Vagina (tissue), 2 donors: ENCODE measurements at regions not wholly inside any gene's neighbourhood (a gene's known extent, or its start where the extent isn't known, plus 50 kb on each side); places are given as distances from the start of the nearest gene placed in this dataset.

Source experiments
- DNase-seq, 2 donors: peaks; one replicate each; pipeline ENCODE4 v3.0.0-alpha.2; 2017; ENCODE audit errors: extremely low spot score in 2 of 2
- H3K27ac ChIP-seq: fragments of 200-600 bp; sonication (generic); one replicate; pipeline ENCODE4 v1.5.1; 2019
- H3K27me3 ChIP-seq: fragments of 200-600 bp; sonication (generic); one replicate; pipeline ENCODE4 v1.5.1; 2019
- H3K36me3 ChIP-seq, 2 donors: fragments of 200-600 bp; sonication (generic); one replicate each; pipeline ENCODE4 v1.5.1; 2017 to 2019
- H3K4me1 ChIP-seq: fragments of 200-600 bp; sonication (generic); one replicate; pipeline ENCODE4 v1.5.1; 2019
- H3K4me3 ChIP-seq, 2 donors: fragments of 200-600 bp; sonication (generic); 1 replicate in 1 of 2; 2 replicates in 1 of 2; pipeline ENCODE4 v1.5.1; 2016 to 2019
- H3K9me3 ChIP-seq: fragments of 200-600 bp; sonication (generic); one replicate; pipeline ENCODE4 v1.5.1; 2019
- CTCF ChIP-seq, 3 experiments: fragments of 450-650 bp in 2 of 3; fragments of 200-600 bp in 1 of 3; sonication (generic) in 1 of 3; IDR thresholded peaks; one replicate each; pipeline ENCODE4 v1.5.1; 2017 to 2019; ENCODE audit warnings: antibody characterized with exemption in 3 of 3, mild to moderate bottlenecking in 2 of 3, moderate library complexity in 2 of 3
- POLR2A ChIP-seq, 2 donors: fragments of 450-650 bp; IDR thresholded peaks; one replicate each; pipeline ENCODE4 v1.6.1; 2017; ENCODE audit warnings: antibody characterized with exemption in 2 of 2, mild to moderate bottlenecking in 2 of 2, moderate library complexity in 2 of 2
- POLR2AphosphoS5 ChIP-seq, 2 donors: sonication (generic); formaldehyde crosslinking; IDR thresholded peaks; one replicate each; pipeline ENCODE4 v1.9.0; 2017; ENCODE audit warnings: antibody characterized with exemption in 2 of 2, mild to moderate bottlenecking in 2 of 2, low read depth in 1 of 2; ENCODE audit not compliant: insufficient read depth in 1 of 2
- intact Hi-C: fragments of 100-400 bp; cut with DNase I; formaldehyde crosslinking; loops from one replicate; pipeline ENCODE4 v1.15.1; 2023

DNA sequence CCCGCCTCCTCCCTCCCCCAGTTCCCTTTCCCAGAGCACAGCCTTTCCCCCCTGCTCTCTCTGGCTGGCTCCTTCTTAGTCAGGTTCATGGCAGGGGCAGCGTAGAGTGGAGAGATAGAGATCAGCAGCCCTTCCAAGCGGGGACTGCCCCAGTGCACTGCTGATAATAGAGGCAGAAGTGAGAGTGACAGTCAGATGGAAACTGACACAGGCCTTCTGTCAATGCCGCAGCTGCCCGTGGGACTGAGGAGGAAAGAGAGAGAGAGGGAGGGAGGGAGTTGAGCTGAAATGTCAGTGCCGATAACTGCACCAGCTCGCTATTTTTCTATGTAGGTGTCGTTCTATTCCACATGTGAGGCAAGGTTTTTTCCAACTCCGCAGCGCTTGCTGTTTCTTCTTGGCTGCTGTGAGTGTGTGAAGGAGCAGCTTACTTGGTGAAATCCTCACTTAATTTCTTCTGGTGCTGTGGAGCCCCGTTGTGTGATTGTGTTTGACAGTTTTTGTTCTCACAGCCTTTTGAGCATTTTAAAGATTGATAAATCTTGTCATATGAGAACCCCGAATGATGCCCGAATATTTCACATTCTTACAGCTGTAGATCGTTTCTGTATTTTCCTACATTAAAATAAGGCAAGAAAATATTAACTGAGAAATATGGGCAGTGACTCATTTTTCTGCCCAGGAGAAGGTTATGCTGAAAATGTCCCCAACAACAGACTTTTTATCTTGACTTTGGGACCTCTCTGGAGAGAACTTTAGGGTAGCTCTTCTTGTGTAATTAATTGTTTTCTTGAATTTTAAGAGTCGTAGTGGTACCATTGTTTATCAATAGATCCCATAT lies 386.4 kb upstream of the MMS22L start:
- H3K27ac ChIP-seq: no peak overlapping the region
- no peaks in the 10 kb centered on the region for H3K4me1 ChIP-seq
- TF ChIP-seq POLR2AphosphoS5 (IDR thresholded peaks at IDR 0.05; ENCODE audit: insufficient read depth in 1 of 2, low read depth in 1 of 2): no peak
- no peak for TF ChIP-seq POLR2A (IDR thresholded peaks at IDR 0.05)
- no peak for TF ChIP-seq CTCF (IDR thresholded peaks at IDR 0.05)
- no peaks in the 10 kb centered on the region for H3K9me3 ChIP-seq
- no peak for DNase-seq
- peak overlapping the region in 1 of 2 donors; percentile 2 for H3K4me3 ChIP-seq
- no peaks in the 10 kb centered on the region for H3K36me3 ChIP-seq
- H3K27me3 ChIP-seq: no peaks in the 10 kb centered on the region
- intact Hi-C loops: no loop called here

GRCh38 chr6:97674802-97675201 lies 391.8 kb upstream of the MMS22L start:
- intact Hi-C loops: no loop called here
- no peaks in the 10 kb centered on the region for H3K9me3 ChIP-seq
- no peak for DNase-seq

DNA sequence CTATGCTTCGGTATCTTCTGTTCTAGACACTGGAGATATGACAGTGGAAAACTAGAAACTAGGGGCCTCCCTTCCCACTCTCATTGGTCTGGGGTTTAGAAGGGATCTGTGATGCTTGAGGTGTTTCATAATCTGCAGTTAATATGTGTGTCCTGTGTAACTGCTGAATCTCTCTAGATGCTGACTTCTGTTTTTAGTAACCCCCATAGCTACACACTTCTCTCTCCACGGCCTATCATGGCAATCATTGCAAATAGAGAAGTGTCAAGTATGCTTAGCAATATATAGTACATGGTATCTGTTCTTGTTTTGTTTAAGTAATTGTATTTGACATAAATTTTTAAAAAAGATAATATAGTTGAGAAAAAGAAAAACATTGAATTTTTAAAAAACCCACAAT lies 394.6 kb upstream of the MMS22L start:
- no peak for TF ChIP-seq CTCF (IDR thresholded peaks at IDR 0.05)
- TF ChIP-seq POLR2A (IDR thresholded peaks at IDR 0.05): no peak
- no peak for TF ChIP-seq POLR2AphosphoS5 (IDR thresholded peaks at IDR 0.05; ENCODE audit: insufficient read depth in 1 of 2, low read depth in 1 of 2)
- intact Hi-C loops: no loop called here
- no peak overlapping the region for H3K27ac ChIP-seq
- H3K9me3 ChIP-seq: no peaks in the 10 kb centered on the region
- no peak overlapping the region for H3K4me3 ChIP-seq
- H3K36me3 ChIP-seq: no peaks in the 10 kb centered on the region
- no peak for DNase-seq
- no peaks in the 10 kb centered on the region for H3K27me3 ChIP-seq
- H3K4me1 ChIP-seq: no peaks in the 10 kb centered on the region

More at GRCh38 chr6:97674802-97675201, 391.8 kb upstream of the MMS22L start:
- no peaks in the 10 kb centered on the region for H3K36me3 ChIP-seq
- no peak for TF ChIP-seq POLR2A (IDR thresholded peaks at IDR 0.05)
- TF ChIP-seq POLR2AphosphoS5 (IDR thresholded peaks at IDR 0.05; ENCODE audit: insufficient read depth in 1 of 2, low read depth in 1 of 2): no peak
- TF ChIP-seq CTCF (IDR thresholded peaks at IDR 0.05): no peak
- no peaks in the 10 kb centered on the region for H3K27me3 ChIP-seq
- H3K4me3 ChIP-seq: no peak overlapping the region
- no peaks in the 10 kb centered on the region for H3K4me1 ChIP-seq
- no peak overlapping the region for H3K27ac ChIP-seq

GRCh38 chr6:97687916-97688315 lies 404.9 kb upstream of the MMS22L start:
- intact Hi-C loops: no loop called here
- TF ChIP-seq POLR2AphosphoS5 (IDR thresholded peaks at IDR 0.05; ENCODE audit: insufficient read depth in 1 of 2, low read depth in 1 of 2): no peak
- TF ChIP-seq POLR2A (IDR thresholded peaks at IDR 0.05): no peak
- TF ChIP-seq CTCF (IDR thresholded peaks at IDR 0.05): no peak
- no peaks in the 10 kb centered on the region for H3K9me3 ChIP-seq
- H3K4me1 ChIP-seq: no peaks in the 10 kb centered on the region
- H3K27me3 ChIP-seq: no peaks in the 10 kb centered on the region
- no peak overlapping the region for H3K27ac ChIP-seq
- no peak for DNase-seq
- H3K36me3 ChIP-seq: no peaks in the 10 kb centered on the region
- H3K4me3 ChIP-seq: no peak overlapping the region

DNA sequence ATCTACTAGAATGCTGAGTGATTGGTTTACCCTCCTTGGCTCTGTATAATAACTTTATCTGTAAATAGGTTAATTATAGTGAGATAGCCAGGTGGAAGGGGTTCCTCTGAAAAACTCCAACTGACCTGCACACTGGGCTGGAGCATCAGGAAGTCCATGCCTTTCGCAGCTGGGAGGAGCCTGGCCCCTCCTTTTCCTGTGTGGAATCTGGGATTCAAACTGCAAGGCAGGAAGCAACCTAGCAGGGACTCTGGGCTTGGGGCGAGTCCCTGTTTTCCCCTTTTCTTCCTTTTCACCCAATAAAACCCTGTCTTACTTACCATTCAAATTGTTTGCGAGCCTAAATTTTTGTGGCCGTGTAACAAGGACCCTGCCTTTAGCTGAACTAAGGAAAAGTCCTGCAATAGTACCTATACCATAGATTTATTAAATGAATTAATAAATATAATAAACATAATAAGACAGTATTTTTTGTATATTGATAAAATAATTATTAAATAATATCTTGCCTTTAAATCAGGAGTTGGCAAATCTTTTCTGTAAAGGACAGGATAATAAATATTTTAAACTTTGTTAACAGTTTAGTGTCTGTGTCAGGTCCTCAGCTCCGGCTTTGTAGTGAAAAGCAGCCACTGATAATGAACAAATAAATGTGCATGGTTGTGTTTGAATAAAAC lies 406.2 kb upstream of the MMS22L start:
- intact Hi-C loops: no loop called here

More for the DNA sequence above, 406.2 kb upstream of the MMS22L start:
- no peaks in the 10 kb centered on the region for H3K4me1 ChIP-seq
- H3K36me3 ChIP-seq: no peaks in the 10 kb centered on the region
- no peaks in the 10 kb centered on the region for H3K27me3 ChIP-seq
- TF ChIP-seq POLR2AphosphoS5 (IDR thresholded peaks at IDR 0.05; ENCODE audit: insufficient read depth in 1 of 2, low read depth in 1 of 2) (no peak), POLR2A (IDR thresholded peaks at IDR 0.05) (no peak), CTCF (IDR thresholded peaks at IDR 0.05) (no peak)
- no peaks in the 10 kb centered on the region for H3K9me3 ChIP-seq
- DNase-seq: no peak
- H3K27ac ChIP-seq: no peak overlapping the region
- no peak overlapping the region for H3K4me3 ChIP-seq
